Activated naive CD4-positive, alpha-beta T cell treated with anti-CD3 and anti-CD28 coated beads, Interleukin-2, amount 50 U/mL, for 16 hours (primary cell): ENCODE measurements at regions not wholly inside any gene's neighbourhood (a gene's known extent, or its start where the extent isn't known, plus 50 kb on each side); places are given as distances from the start of the nearest gene placed in this dataset.
"Not testable (repeated sequence)": the region's sequence is repeated elsewhere in the genome, so short reads cannot be mapped to it uniquely, and the experiment has no call there.

ENCODE experiments used
- DNase-seq: peaks from one replicate; pipeline ENCODE4 v3.0.0-alpha.2; 2020

GRCh38 chr4:27368781-27369180, 508.1 kb downstream of the STIM2 start:
- DNase-seq: no peak

GRCh38 chr4:27381815-27382214, 521.2 kb downstream of the STIM2 start:
- DNase-seq: no peak

GRCh38 chr4:27387711-27388110, 527.1 kb downstream of the STIM2 start:
- no peak for DNase-seq

GRCh38 chr4:27397886-27398285, 537.2 kb downstream of the STIM2 start:
- no peak for DNase-seq

GRCh38 chr4:27398631-27399310, 538.1 kb downstream of the STIM2 start:
- no peak for DNase-seq

GRCh38 chr4:27407616-27408015, 547.0 kb downstream of the STIM2 start:
- DNase-seq: no peak

- DNase-seq: no peak
These were observed 552.0 kb downstream of the STIM2 start for GRCh38 chr4:27412613-27413012.

GRCh38 chr4:27414887-27415731, 554.5 kb downstream of the STIM2 start:
- DNase-seq: no peak

- no peak for DNase-seq
These were observed 568.0 kb downstream of the STIM2 start for GRCh38 chr4:27428661-27429060.

- DNase-seq: no peak
These were observed 568.8 kb downstream of the STIM2 start for GRCh38 chr4:27429364-27429871.

GRCh38 chr4:27442146-27442545, 581.5 kb downstream of the STIM2 start:
- DNase-seq: no peak

GRCh38 chr4:27442661-27443060, 582.0 kb downstream of the STIM2 start:
- not testable (repeated sequence) for DNase-seq

- DNase-seq: no peak
These were observed 603.2 kb downstream of the STIM2 start for GRCh38 chr4:27463816-27464215.

GRCh38 chr4:27467351-27467750, 606.7 kb downstream of the STIM2 start:
- DNase-seq: no peak

GRCh38 chr4:27472364-27472763, 611.7 kb downstream of the STIM2 start:
- DNase-seq: no peak

- DNase-seq: no peak
These were observed 614.0 kb downstream of the STIM2 start for GRCh38 chr4:27474691-27475090.

GRCh38 chr4:27484216-27484615, 623.6 kb downstream of the STIM2 start:
- no peak for DNase-seq

- DNase-seq: no peak
These were observed 629.7 kb downstream of the STIM2 start for GRCh38 chr4:27490315-27490714.

GRCh38 chr4:27490766-27491165, 630.1 kb downstream of the STIM2 start:
- no peak for DNase-seq

GRCh38 chr4:27506401-27506800, 645.8 kb downstream of the STIM2 start:
- no peak for DNase-seq

- DNase-seq: no peak
These were observed 654.1 kb downstream of the STIM2 start for GRCh38 chr4:27514711-27515110.

- DNase-seq: no peak
These were observed 654.5 kb downstream of the STIM2 start for GRCh38 chr4:27515140-27515539.

- no peak for DNase-seq
These were observed 658.2 kb downstream of the STIM2 start for GRCh38 chr4:27518876-27519275.

- no peak for DNase-seq
These were observed 663.6 kb downstream of the STIM2 start for GRCh38 chr4:27524224-27524623.
